ENCODE measurements at regions not wholly inside any gene's neighbourhood (a gene's known extent, or its start where the extent isn't known, plus 50 kb on each side); places are given as distances from the start of the nearest gene placed in this dataset.
"Not testable (repeated sequence)": the region's sequence is repeated elsewhere in the genome, so short reads cannot be mapped to it uniquely, and the experiment has no call there.

DNA sequence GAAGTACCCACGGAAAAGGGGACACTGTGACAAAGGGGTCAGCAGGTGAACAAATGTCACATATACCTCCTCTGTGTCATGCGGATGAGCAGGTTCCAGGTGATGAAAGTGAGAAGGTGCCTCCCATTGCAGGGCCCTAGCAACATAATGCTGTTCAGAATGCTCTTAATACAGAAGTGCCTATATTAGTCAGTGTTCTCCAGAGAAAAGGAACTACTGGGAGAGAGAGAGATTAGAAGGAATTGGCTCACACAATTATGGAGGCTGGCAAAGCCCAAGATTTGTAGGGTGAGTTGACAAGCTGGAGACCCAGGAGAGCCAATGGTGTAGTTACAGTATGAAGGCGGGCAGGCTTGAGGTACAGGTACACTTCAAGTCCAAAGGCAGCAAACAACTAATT lies 98.1 kb upstream of the CDC42EP3 start:
- FAIRE-seq (no peak), DNase-seq (ENCODE audit: insufficient read length, low spot score) (no peak)
- TF ChIP-seq POLR2A (IDR thresholded peaks at IDR 0.05; ENCODE audit: low read depth, low read length), result no peak

DNA sequence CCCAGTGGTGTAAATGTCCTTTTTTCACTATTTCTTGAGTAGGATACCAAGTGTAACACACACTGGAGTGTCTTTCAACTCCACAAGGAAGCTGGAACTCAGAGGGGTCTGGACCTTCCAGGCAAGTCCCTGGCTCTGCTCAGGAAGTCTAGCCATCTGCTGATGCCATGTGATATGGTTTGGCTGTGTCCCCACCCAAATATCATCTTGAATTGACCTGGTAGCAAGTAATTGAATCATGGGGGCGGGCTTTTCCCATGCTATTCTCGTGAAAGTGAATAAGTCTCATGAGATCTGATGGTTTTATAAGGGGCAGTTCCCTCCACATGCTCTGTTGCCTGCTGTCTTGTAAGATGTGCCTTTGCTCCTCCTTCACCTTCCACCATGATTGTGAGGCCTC lies 99.4 kb upstream of the CDC42EP3 start:
- DNase-seq (ENCODE audit: insufficient read length, low spot score), result no peak
- no peak for FAIRE-seq
- TF ChIP-seq POLR2A (IDR thresholded peaks at IDR 0.05; ENCODE audit: low read depth, low read length), result no peak

GRCh38 chr2:37771600-37772088 lies 100.2 kb upstream of the CDC42EP3 start:
- FAIRE-seq, result no peak
- no peak for DNase-seq (ENCODE audit: insufficient read length, low spot score)
- TF ChIP-seq POLR2A (IDR thresholded peaks at IDR 0.05; ENCODE audit: low read depth, low read length), result peak; percentile 19; the same call in 1 of the 2 replicates

DNA sequence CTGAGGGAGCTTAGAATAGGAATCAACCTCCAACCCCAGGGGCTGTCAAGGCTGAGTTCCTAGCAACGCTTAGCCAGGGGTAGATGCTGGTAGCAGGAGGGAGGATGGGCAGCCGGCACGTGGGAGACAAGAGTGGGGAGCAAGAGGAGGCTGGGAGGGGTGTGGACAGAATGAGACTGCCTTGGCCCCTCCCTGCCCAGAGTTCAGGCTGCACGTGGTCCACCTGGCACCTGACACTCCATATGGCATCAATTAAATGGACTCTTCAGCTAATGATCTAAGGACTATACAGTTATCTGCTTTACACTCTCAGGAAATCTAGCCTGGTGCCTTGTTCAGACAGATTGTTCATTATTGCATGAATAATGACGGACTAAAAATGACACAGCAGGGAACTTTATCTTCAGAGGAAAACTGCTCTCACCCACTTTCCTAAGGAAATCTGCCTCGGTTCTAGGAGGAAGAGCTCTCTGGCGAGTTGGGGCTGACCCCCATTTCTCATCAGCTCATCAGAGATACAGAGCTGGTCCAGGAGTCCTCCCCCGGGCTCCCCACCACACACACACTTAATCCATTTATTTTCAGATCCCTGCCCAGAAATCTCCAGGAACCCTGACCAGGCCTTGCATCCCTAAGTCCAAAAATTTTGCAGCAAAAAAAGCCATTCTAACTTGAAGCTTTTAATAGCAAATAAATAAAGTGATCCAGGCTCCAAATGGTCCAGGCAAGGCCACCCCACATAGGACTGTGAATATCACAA lies 102.1 kb upstream of the CDC42EP3 start:
- TF ChIP-seq POLR2A (IDR thresholded peaks at IDR 0.05; ENCODE audit: low read depth, low read length), result no peak
- no peak for FAIRE-seq
- DNase-seq (ENCODE audit: insufficient read length, low spot score), result no peak

DNA sequence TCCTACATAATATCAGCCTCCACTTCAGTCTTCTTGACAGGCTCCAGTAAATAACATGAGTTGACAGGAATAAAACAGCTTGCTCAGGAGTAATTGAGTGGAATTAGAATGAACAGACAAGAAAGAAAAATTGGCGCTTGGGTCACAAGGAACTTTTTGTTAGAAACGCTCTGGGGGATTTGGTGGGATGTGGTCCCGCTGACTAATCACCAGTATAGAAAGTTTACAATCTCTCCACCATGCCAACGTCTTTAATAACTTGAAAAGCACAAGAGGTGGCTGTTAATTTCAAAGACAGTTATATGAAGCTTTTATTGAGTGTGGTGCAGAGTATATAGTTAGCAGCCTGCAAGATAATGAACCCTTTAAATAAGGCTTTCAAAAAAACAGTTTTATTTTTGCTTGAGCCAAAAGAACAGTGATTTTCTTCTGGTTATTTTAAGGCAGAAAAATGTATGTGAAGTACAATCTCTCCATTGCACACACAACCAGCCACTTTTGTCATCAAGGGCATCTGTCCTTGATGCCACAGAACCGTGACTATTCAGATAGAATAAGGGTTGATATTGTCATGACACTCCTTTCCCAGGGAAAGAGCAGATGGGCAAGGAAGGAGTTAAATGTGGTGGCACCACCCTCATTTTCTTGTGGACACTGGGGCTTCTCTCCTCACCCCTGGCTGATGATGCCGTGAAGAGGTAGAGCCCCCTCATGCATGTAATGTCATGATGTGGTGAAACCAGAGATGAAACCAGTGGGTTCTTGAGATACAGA lies 102.9 kb upstream of the CDC42EP3 start:
- DNase-seq (ENCODE audit: insufficient read length, low spot score); FAIRE-seq: not testable (repeated sequence)

DNA sequence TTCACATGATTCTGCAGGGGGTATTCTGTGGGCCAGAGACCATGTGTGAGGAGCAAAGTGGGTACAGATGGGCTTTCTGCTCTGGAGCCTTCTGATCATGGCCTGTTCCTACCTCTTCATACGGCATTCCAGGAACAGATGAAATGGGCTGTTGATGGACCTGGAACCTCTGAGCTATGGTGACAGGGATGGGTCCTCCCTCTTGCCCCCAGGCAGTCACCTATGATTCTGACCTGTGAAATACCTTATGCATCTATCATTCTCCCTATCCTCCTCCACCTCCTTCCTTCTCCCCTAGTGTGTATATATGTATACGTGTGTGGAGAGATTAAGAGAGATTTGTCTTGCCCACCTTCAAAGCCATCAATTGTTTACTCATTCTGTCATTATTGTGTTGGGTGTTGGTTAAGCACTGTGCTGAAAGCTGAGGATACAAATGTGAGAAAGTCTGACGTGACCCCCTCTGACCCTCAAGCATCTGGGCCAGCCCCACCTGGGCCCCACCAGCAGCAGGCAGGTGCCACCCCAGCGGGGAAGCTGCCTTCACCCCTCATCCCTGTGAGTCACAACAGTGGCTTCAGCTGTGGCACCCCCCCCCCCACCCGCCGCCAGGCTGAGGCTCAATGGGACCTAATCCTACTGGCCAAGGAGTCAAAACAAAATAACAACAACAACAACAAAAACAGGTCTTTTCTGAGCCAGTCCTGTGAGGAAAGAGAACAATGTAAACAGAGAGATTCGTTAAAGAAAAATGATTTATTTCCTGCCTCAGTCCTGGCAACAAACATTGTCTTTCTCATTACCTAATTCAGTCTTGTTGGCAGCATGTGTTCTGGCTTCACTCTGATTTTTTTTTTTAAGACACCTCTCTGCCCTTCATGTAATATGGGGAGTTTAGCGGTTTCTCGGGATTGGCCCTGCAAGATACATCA lies 103.8 kb upstream of the CDC42EP3 start:
- TF ChIP-seq POLR2A (IDR thresholded peaks at IDR 0.05; ENCODE audit: low read depth, low read length), result no peak
- DNase-seq (ENCODE audit: insufficient read length, low spot score) (no peak), FAIRE-seq (no peak)

DNA sequence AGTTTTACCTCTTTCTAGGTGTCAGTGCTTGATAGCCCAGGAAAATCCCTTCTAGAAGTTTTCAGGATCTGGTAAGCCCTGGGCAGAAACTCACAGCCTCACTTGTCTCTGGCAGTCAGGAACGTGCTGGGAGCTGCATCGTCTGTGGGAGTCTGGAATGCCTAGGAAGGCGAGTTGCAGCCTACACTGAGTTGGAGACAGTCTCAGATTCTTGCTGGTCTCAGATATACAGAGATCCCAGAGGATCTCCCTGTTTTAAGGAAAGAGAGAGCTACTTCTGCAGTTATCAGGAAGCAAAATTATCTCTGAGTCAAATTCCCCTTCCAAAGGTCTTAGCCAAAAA lies 104.4 kb upstream of the CDC42EP3 start:
- TF ChIP-seq POLR2A (IDR thresholded peaks at IDR 0.05; ENCODE audit: low read depth, low read length), result no peak
- no peak for DNase-seq (ENCODE audit: insufficient read length, low spot score)
- FAIRE-seq, result no peak

DNA sequence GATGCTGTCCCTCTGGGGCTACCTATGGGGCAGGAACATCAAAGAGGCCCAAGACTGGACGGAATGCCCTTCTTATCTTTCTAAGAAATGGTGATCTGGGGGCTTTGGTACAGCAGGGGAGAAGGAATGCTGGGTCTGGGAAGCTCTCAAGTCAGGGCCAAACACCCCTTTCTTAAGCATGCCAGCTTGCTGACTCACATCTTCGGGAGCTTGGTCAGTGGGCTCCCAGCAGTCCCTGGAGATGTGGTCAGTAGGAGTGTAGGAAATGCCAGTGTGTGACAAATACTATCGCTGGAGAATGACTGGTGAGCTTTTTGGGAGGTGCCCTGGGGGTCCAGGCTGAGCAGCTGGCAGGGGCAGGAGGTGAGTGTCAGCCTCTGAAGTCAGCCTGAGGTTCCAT lies 105.0 kb upstream of the CDC42EP3 start:
- no peak for TF ChIP-seq POLR2A (IDR thresholded peaks at IDR 0.05; ENCODE audit: low read depth, low read length)
- FAIRE-seq, result peak; percentile 71
- DNase-seq (ENCODE audit: insufficient read length, low spot score), result peak; percentile 78

- no peak for FAIRE-seq
- no peak for DNase-seq (ENCODE audit: insufficient read length, low spot score)
- no peak for TF ChIP-seq POLR2A (IDR thresholded peaks at IDR 0.05; ENCODE audit: low read depth, low read length)
These were observed 107.7 kb upstream of the CDC42EP3 start for GRCh38 chr2:37779139-37779538.

- no peak for TF ChIP-seq POLR2A (IDR thresholded peaks at IDR 0.05; ENCODE audit: low read depth, low read length)
- no peak for FAIRE-seq
These were observed 108.4 kb upstream of the CDC42EP3 start for GRCh38 chr2:37779611-37780386.

DNA sequence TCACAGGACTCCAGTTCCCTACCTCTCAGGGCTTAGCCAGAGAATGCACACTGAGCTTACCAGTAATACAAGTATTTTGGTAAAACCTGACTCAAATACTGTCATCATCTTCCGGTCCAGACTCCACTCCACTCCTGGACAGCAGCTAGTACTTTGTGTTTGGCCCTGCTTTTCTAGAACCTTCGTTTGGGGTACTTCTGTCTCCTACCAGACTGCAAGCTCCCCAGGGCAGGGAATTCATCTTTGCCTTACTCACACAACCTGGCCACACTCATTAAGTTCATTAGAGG lies 108.9 kb upstream of the CDC42EP3 start:
- no peak for DNase-seq (ENCODE audit: insufficient read length, low spot score)
- no peak for FAIRE-seq
- TF ChIP-seq POLR2A (IDR thresholded peaks at IDR 0.05; ENCODE audit: low read depth, low read length), result no peak

More at GRCh38 chr2:37779611-37780386, 108.4 kb upstream of the CDC42EP3 start:
- no peak for DNase-seq (ENCODE audit: insufficient read length, low spot score)

DNA sequence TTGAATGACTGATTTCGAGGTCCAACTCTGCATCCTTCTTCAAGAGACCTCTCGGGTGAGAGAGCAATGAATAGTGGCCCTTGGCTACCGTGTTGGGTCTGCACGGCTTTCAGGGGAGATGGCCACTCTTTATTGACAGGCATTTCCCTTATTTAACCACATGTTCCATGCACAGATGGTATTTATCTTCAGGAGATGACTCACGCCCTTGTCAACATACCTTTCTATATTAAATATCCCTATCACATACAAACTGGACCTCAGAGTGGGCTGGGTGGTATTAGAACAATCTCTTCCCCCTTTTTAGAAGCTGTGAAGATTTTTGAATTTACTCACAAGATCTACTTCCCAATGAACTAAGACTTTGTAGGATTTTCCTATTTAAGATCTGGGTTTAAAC lies 109.6 kb upstream of the CDC42EP3 start:
- DNase-seq (ENCODE audit: insufficient read length, low spot score) (no peak), FAIRE-seq (no peak)
- no peak for TF ChIP-seq POLR2A (IDR thresholded peaks at IDR 0.05; ENCODE audit: low read depth, low read length)

- FAIRE-seq (no peak), DNase-seq (ENCODE audit: insufficient read length, low spot score) (no peak)
- no peak for TF ChIP-seq POLR2A (IDR thresholded peaks at IDR 0.05; ENCODE audit: low read depth, low read length)
These were observed 110.8 kb upstream of the CDC42EP3 start for GRCh38 chr2:37782155-37782673.

All from H54 (cell line).